HCT116 (cell line): ENCODE measurements at regions not wholly inside any gene's neighbourhood (a gene's known extent, or its start where the extent isn't known, plus 50 kb on each side); places are given as distances from the start of the nearest gene placed in this dataset.

Experiments
- ATAC-seq: fragments of 200-7000 bp; cut with Tn5 transposase; 2 replicates; pipeline ENCODE4 v1.9.1; 2020; ENCODE audit warnings: mild to moderate bottlenecking, moderate library complexity
- BruUV-seq: library from RNA; stranded (reverse); fragments of 400-500 nt; replicated peaks from 2 replicates; lab custom pipeline; 2021; lab: Mats Ljungman, UMichigan
- CTCF ChIA-PET: fragments of 300-600 bp; sonication (Branson Sonifier 250); formaldehyde crosslinking; loops from one replicate; lab custom pipeline; 2021; ENCODE audit warnings: antibody characterized with exemption; lab: Charles Lee
- POLR2A ChIA-PET: fragments of 300-600, 350-600 bp; sonication (Branson Sonifier 250); formaldehyde crosslinking; loops from one replicate; lab custom pipeline; 2021; ENCODE audit warnings: antibody characterized with exemption; lab: Charles Lee
- RAD21 ChIA-PET, 2 experiments: fragments of 300-600 bp; sonication (Branson Sonifier 250); formaldehyde crosslinking; loops; one replicate each; lab custom pipeline; 2023; ENCODE audit warnings: low total read pairs in 2 of 2; ENCODE audit not compliant: uncharacterized antibody in 2 of 2, unreplicated experiment in 2 of 2, low non-redundant PET in 1 of 2; lab: Charles Lee
- DNase-seq: peaks from one replicate; pipeline ENCODE4 v3.0.0-alpha.2; 2010; ENCODE audit warnings: low read depth, low spot score
- H2AFZ ChIP-seq: fragments of 200-600 bp; shearing (Covaris generic), sonication (generic); 2 replicates; pipeline ENCODE4 v1.6.1; 2017; ENCODE audit warnings: low read depth, mixed run types, mixed read lengths, antibody characterized with exemption, low read length; ENCODE audit not compliant: poor library complexity, severe bottlenecking
- H3K27ac ChIP-seq: 2 replicates; pipeline ENCODE4 v1.5.1; 2012; ENCODE audit warnings: low read depth, low read length
- H3K27me3 ChIP-seq: fragments of 200-600 bp; sonication (generic); 2 replicates; pipeline ENCODE4 v1.6.1; 2016; ENCODE audit warnings: mixed run types, low read length, mixed read lengths; ENCODE audit not compliant: insufficient read depth
- H3K36me3 ChIP-seq, 2 experiments: fragments of 200-500 bp in 1 of 2; fragments of 200-600 bp in 1 of 2; sonication (Bioruptor generic) in 1 of 2; sonication (generic) in 1 of 2; 2 replicates each; pipeline versions ENCODE4 v1.5.1 to v1.6.1; 2014 to 2016; ENCODE audit warnings: low read length in 2 of 2, inconsistent platforms in 1 of 2, mixed read lengths in 1 of 2, mixed run types in 1 of 2; ENCODE audit not compliant: insufficient read depth in 2 of 2, control insufficient read depth in 1 of 2
- H3K4me1 ChIP-seq, 2 experiments: fragments of 200-600 bp in 1 of 2; sonication (generic) in 1 of 2; 2 replicates each; pipeline versions ENCODE4 v1.5.1 to v1.6.1; 2012 to 2017; ENCODE audit warnings: low read length in 2 of 2, inconsistent platforms in 1 of 2, mild to moderate bottlenecking in 1 of 2, mixed read lengths in 1 of 2, mixed run types in 1 of 2, moderate library complexity in 1 of 2; ENCODE audit not compliant: insufficient read depth in 2 of 2, control insufficient read depth in 1 of 2
- H3K4me2 ChIP-seq: fragments of 200-600 bp; sonication (generic); 2 replicates; pipeline ENCODE4 v1.6.1; 2017; ENCODE audit warnings: mixed run types, low read length, mixed read lengths
- H3K4me3 ChIP-seq, 2 experiments: fragments of 200-600 bp in 1 of 2; sonication (generic) in 1 of 2; replicated peaks in 1 of 2; 2 replicates each; pipeline ENCODE4 v1.5.1; 2011 to 2016; ENCODE audit warnings: low read length in 2 of 2, control low read depth in 1 of 2, low read depth in 1 of 2, mild to moderate bottlenecking in 1 of 2, mixed read lengths in 1 of 2, mixed run types in 1 of 2
- H3K79me2 ChIP-seq: fragments of 200-600 bp; sonication (generic); 2 replicates; pipeline ENCODE4 v1.6.1; 2017; ENCODE audit warnings: mild to moderate bottlenecking, mixed run types, low read length, moderate library complexity, mixed read lengths; ENCODE audit not compliant: insufficient read depth
- H3K9ac ChIP-seq: fragments of 200-600 bp; sonication (generic); 2 replicates; pipeline ENCODE4 v1.6.1; 2016; ENCODE audit warnings: low read length, mixed read lengths
- H3K9me2 ChIP-seq: fragments of 200-600 bp; sonication (generic), shearing (Covaris generic); 2 replicates; pipeline ENCODE4 v1.6.1; 2017; ENCODE audit warnings: mixed run types, mild to moderate bottlenecking, moderate library complexity; ENCODE audit not compliant: insufficient read depth
- H3K9me3 ChIP-seq, 2 experiments: fragments of 200-500 bp in 1 of 2; fragments of 200-600 bp in 1 of 2; sonication (Bioruptor generic) in 1 of 2; sonication (generic) in 1 of 2; 2 replicates each; pipeline ENCODE4 v1.6.1; 2014 to 2017; ENCODE audit warnings: low read length in 2 of 2, mixed read lengths in 2 of 2, inconsistent platforms in 1 of 2, low read depth in 1 of 2, mild to moderate bottlenecking in 1 of 2, mixed run types in 1 of 2, moderate library complexity in 1 of 2; ENCODE audit not compliant: control insufficient read depth in 1 of 2, insufficient read depth in 1 of 2
- H4K20me1 ChIP-seq: fragments of 200-600 bp; sonication (generic), shearing (Covaris generic); 2 replicates; pipeline ENCODE4 v1.6.1; 2017; ENCODE audit warnings: mixed run types, mild to moderate bottlenecking, moderate library complexity; ENCODE audit not compliant: insufficient read depth
- CBX3 ChIP-seq: IDR thresholded peaks from 2 replicates; pipeline ENCODE4 v1.6.1; 2012; ENCODE audit warnings: low read depth
- EGR1 ChIP-seq: IDR thresholded peaks from 2 replicates; pipeline ENCODE4 v1.6.1; 2012; ENCODE audit warnings: low read depth
- ELF1 ChIP-seq: IDR thresholded peaks from 2 replicates; pipeline ENCODE4 v1.6.1; 2012; ENCODE audit warnings: low read depth, borderline replicate concordance
- EZH2 ChIP-seq: fragments of 200-600 bp; sonication (generic); IDR thresholded peaks from 2 replicates; pipeline ENCODE4 v1.6.1; 2017; ENCODE audit warnings: antibody characterized with exemption, mixed run types
- EZH2phosphoT487 ChIP-seq: fragments of 200-600 bp; IDR thresholded peaks from 2 replicates; pipeline ENCODE4 v1.6.1; 2018; ENCODE audit warnings: antibody characterized with exemption, borderline replicate concordance
- FOSL1 ChIP-seq: IDR thresholded peaks from 2 replicates; pipeline ENCODE4 v1.6.1; 2012; ENCODE audit warnings: low read depth
- JUND ChIP-seq: IDR thresholded peaks from 2 replicates; pipeline ENCODE4 v1.6.1; 2012
- POLR2A ChIP-seq: IDR thresholded peaks from 2 replicates; pipeline ENCODE4 v1.7.0; 2011; ENCODE audit warnings: borderline replicate concordance; ENCODE audit not compliant: insufficient read depth, insufficient read length; ENCODE audit errors: extremely low read depth
- RAD21 ChIP-seq: IDR thresholded peaks from 2 replicates; pipeline ENCODE4 v1.6.1; 2012; ENCODE audit warnings: low read depth, mild to moderate bottlenecking
- REST ChIP-seq: IDR thresholded peaks from 2 replicates; pipeline ENCODE4 v1.6.1; 2012; ENCODE audit warnings: low read depth
- SIN3A ChIP-seq: IDR thresholded peaks from 2 replicates; pipeline ENCODE4 v1.6.1; 2012; ENCODE audit warnings: low read depth
- SRF ChIP-seq: IDR thresholded peaks from 2 replicates; pipeline ENCODE4 v1.6.1; 2012; ENCODE audit warnings: low read depth
- TCF7L2 ChIP-seq: IDR thresholded peaks from 2 replicates; pipeline ENCODE4 v1.7.0; 2011; ENCODE audit warnings: borderline replicate concordance, inconsistent platforms; ENCODE audit not compliant: insufficient read depth, insufficient read length; ENCODE audit errors: extremely low read depth
- YY1 ChIP-seq: IDR thresholded peaks from 2 replicates; pipeline ENCODE4 v1.6.1; 2011; ENCODE audit warnings: low read length, low read depth, moderate library complexity, mild to moderate bottlenecking; ENCODE audit not compliant: insufficient replicate concordance; ENCODE audit errors: extremely low read depth
- ZBTB33 ChIP-seq: IDR thresholded peaks from 2 replicates; pipeline ENCODE4 v1.6.1; 2011; ENCODE audit warnings: mild to moderate bottlenecking, low read length, moderate library complexity; ENCODE audit not compliant: insufficient replicate concordance; ENCODE audit errors: extremely low read depth
- ZFX ChIP-seq: fragments of 450-650 bp; IDR thresholded peaks from 2 replicates; pipeline ENCODE4 v1.6.1; 2017
- intact Hi-C: fragments of 100-400 bp; cut with micrococcal nuclease; formaldehyde crosslinking; loops from 2 replicates; pipeline ENCODE4 v1.10.0; 2022
- TF ChIP-seq, protein P1 (sequence below), 3 experiments: fragments of 200-600 bp in 1 of 3; sonication (generic) in 1 of 3; IDR thresholded peaks in 2 of 3; conservative IDR thresholded peaks in 1 of 3; 2 replicates each; pipeline ENCODE4 v1.5.1; 2012 to 2017; ENCODE audit warnings: low read depth in 2 of 3, low read length in 2 of 3, antibody characterized with exemption in 1 of 3, borderline replicate concordance in 1 of 3, control low read depth in 1 of 3, mild to moderate bottlenecking in 1 of 3, mixed read lengths in 1 of 3, mixed run types in 1 of 3, moderate library complexity in 1 of 3; ENCODE audit not compliant: insufficient read depth in 1 of 3
- TF ChIP-seq, protein P2 (sequence below): IDR thresholded peaks from 2 replicates; pipeline ENCODE4 v1.6.1; 2012

DNA sequence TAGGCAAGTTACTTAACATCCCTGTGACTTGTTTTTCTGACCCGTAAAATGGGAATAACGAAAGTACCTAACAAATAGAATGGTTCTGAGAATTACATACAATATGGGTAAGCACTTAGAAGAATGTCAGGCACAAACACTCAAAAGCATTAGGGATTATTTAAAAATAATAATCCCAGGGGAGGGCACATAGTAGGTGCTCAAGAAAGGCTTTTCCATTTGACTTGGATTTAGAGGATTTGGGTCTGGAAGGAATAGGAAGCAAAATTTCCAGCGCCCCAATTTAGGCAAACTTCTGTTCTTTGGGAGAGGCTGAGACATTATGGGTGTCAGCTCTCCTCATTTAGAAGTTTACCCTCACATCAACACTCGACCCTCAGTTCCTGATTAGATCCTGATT lies 115.5 kb downstream of the SYF2 start:
- Histone ChIP-seq H3K27me3 (no peaks in the 10 kb centered on the region), H3K9me3 (no peaks in the 10 kb centered on the region), H3K9me2 (no peaks in the 10 kb centered on the region), H3K27ac (no peak overlapping the region), H4K20me1 (no peaks in the 10 kb centered on the region), H3K9ac (no peak overlapping the region), H3K4me1 (peaks cover 0 to 5% of the 10 kb centered on the region in 2 experiments; a peak in 1 of 4 replicates), H3K79me2 (no peaks in the 10 kb centered on the region), H3K4me2 (no peak overlapping the region), H2AFZ (no peak overlapping the region), H3K4me3 (no peak overlapping the region)
- RAD21 ChIA-PET, result no interaction called here
- CTCF ChIA-PET, result interaction anchor here (1.1 kb wide), 1 partner anchor 115 kb away, joined by 3 read pairs; the partner anchor contains the start of gene SYF2
- ATAC-seq, result no peak
- no TSS peak for BruUV-seq
- POLR2A ChIA-PET, result no interaction called here
- TF ChIP-seq ZFX (no peak), EGR1 (no peak), FOSL1 (no peak), EZH2 (no peak), CBX3 (no peak), POLR2A (no peak), ZBTB33 (no peak), SRF (no peak), SIN3A (no peak), JUND (no peak), ELF1 (no peak), EZH2phosphoT487 (no peak), RAD21 (no peak), TCF7L2 (no peak), REST (no peak), YY1 (no peak)
- TF ChIP-seq, protein P1, sequence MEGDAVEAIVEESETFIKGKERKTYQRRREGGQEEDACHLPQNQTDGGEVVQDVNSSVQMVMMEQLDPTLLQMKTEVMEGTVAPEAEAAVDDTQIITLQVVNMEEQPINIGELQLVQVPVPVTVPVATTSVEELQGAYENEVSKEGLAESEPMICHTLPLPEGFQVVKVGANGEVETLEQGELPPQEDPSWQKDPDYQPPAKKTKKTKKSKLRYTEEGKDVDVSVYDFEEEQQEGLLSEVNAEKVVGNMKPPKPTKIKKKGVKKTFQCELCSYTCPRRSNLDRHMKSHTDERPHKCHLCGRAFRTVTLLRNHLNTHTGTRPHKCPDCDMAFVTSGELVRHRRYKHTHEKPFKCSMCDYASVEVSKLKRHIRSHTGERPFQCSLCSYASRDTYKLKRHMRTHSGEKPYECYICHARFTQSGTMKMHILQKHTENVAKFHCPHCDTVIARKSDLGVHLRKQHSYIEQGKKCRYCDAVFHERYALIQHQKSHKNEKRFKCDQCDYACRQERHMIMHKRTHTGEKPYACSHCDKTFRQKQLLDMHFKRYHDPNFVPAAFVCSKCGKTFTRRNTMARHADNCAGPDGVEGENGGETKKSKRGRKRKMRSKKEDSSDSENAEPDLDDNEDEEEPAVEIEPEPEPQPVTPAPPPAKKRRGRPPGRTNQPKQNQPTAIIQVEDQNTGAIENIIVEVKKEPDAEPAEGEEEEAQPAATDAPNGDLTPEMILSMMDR (IDR thresholded peaks at IDR 0.05 in 2 of 3, conservative IDR thresholded peaks at IDR 0.05 in 1 of 3; ENCODE audit: borderline replicate concordance in 1 of 3, insufficient read depth in 1 of 3, low read depth in 2 of 3, low read length in 2 of 3), result no peak
- TF ChIP-seq, protein P2, sequence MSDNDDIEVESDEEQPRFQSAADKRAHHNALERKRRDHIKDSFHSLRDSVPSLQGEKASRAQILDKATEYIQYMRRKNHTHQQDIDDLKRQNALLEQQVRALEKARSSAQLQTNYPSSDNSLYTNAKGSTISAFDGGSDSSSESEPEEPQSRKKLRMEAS, result no peak
- TF ChIP-seq, all 23 proteins: peak for 0
- intact Hi-C loops, result loop anchor here (5.0 kb wide), 1 partner anchor 90 kb away; no protein-coding TSS in a partner anchor
- H3K36me3 ChIP-seq, result no peaks in the 10 kb centered on the region
- DNase-seq, result no peak
